Bronchial epithelial cell (primary cell): ENCODE measurements at regions not wholly inside any gene's neighbourhood (a gene's known extent, or its start where the extent isn't known, plus 50 kb on each side); places are given as distances from the start of the nearest gene placed in this dataset.

Source experiments
- DNase-seq: peaks from one replicate; pipeline ENCODE4 v3.0.0-alpha.2; 2010; ENCODE audit warnings: low read depth
- FAIRE-seq: peaks from 2 replicates; lab custom pipeline; 2011; peaks lifted over from hg19 to GRCh38; lab: Jason Lieb, UNC
- H3K27me3 ChIP-seq: 2 replicates; pipeline ENCODE4 v1.5.1; 2011; ENCODE audit warnings: low read length; ENCODE audit not compliant: control insufficient read depth, insufficient read depth
- H3K36me3 ChIP-seq: 2 replicates; pipeline ENCODE4 v1.5.1; 2011; ENCODE audit warnings: low read length; ENCODE audit not compliant: control insufficient read depth, insufficient read depth
- H3K4me3 ChIP-seq: 2 replicates; pipeline ENCODE4 v1.5.1; 2011; ENCODE audit warnings: mild to moderate bottlenecking, low read depth, low read length, control low read depth
- CTCF ChIP-seq: IDR thresholded peaks from 2 replicates; pipeline ENCODE4 v1.5.1; 2011; ENCODE audit warnings: mild to moderate bottlenecking, moderate library complexity, low read length, control low read depth, inconsistent platforms; ENCODE audit not compliant: insufficient read depth, severe bottlenecking

GRCh38 chr2:136434251-136434715, 316.3 kb upstream of the CXCR4 start:
- no peaks in the 10 kb centered on the region for H3K36me3 ChIP-seq
- FAIRE-seq, result peak; percentile 77
- H3K4me3 ChIP-seq, result no peak overlapping the region
- DNase-seq, result no peak
- no peak for TF ChIP-seq CTCF
- no peaks in the 10 kb centered on the region for H3K27me3 ChIP-seq

- TF ChIP-seq CTCF, result no peak
- DNase-seq, result no peak
- FAIRE-seq, result no peak
- H3K27me3 ChIP-seq, result no peaks in the 10 kb centered on the region
- no peaks in the 10 kb centered on the region for H3K36me3 ChIP-seq
- no peak overlapping the region for H3K4me3 ChIP-seq
These were observed 315.3 kb upstream of the CXCR4 start for GRCh38 chr2:136433261-136433660.

DNA sequence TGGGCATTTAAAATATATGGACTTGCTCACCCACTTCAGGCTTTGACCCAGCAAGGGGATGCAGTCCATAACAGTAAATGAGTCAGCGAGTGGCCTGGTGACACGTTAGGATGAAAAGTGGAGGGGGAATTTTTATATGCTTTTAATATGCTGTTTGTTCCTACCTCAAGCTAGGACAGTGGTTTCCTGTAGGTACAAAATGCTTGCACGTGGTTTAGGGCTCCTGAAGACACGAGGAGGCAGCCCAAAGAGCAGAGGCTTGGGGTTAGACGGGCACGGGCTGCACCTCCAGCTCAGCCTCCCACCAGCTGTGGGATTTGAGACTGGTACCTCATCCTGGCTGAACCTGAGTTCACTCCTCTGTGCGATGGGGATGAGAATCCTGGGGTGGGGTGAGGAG, 306.2 kb upstream of the CXCR4 start:
- Histone ChIP-seq H3K4me3 (no peak overlapping the region), H3K27me3 (no peaks in the 10 kb centered on the region), H3K36me3 (no peaks in the 10 kb centered on the region)
- FAIRE-seq, result no peak
- no peak for TF ChIP-seq CTCF
- no peak for DNase-seq

DNA sequence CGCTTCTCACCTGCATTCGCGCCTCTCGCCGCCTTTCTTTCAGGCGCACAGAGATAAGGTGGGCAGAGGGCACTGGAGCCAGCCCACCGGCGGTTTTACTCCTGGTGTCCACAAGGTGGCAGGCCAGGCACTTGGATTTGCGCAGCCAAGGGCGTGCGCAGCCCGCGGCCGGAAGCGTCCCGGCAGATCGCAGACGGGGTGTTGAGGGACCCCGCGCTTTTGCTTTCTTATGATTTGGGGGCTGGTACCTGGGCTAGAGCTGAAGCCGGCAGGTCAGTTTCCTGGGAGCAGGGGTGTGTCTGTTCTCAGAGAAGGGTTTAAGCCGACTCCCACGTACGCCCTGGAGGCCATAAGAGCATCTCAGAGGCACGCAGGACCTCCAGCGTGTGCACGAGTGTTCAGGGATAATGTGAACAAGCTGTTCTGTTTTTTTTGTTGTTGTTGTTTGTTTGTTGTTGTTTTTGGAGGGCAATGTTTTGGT, 305.6 kb upstream of the CXCR4 start:
- Histone ChIP-seq H3K36me3 (no peaks in the 10 kb centered on the region), H3K4me3 (peak overlapping the region; percentile 18), H3K27me3 (no peaks in the 10 kb centered on the region)
- peak; percentile 88 for TF ChIP-seq CTCF
- no peak for FAIRE-seq
- peak; percentile 33 for DNase-seq

DNA sequence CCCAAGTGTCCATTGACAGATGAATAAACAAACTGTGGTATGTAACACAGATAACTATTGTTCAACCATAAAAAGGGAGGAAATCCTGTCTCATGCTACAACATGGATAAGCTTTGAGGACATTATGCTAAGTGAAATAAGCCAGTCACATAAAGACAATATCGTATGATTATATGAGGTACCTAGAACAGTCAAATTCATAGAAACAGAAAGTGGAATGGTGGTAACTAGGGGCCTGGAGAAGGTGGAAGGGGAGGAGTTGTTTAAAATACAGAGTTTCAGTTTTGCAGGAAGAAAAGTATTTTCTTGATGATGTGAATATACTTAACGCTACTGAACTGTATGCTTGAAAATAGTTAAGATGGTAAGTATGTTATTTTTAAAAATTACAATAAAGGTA, 304.6 kb upstream of the CXCR4 start:
- Histone ChIP-seq H3K27me3 (no peaks in the 10 kb centered on the region), H3K36me3 (no peaks in the 10 kb centered on the region), H3K4me3 (no peak overlapping the region)
- no peak for DNase-seq
- TF ChIP-seq CTCF, result no peak
- FAIRE-seq, result no peak

DNA sequence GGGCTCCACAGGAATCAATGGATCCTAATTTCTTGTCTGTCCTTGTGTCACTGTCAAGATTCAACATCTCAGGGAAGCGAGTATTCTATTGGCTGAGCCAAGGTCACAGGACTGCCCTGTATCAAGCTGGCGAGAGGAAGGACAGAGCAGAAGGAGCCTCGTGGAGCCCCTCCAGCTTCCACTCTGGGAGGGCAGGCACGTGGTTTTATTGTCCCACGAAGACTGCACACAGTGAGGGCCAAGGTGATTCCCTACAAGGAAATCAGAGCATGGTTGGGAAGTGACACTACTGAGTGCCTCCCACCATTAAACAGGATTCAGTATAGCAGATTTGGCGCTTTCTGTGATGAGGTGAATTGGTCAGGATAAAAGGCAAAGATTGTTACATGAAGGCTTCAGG, 302.4 kb upstream of the CXCR4 start:
- FAIRE-seq, result no peak
- DNase-seq, result no peak
- no peaks in the 10 kb centered on the region for H3K27me3 ChIP-seq
- H3K4me3 ChIP-seq, result no peak overlapping the region
- H3K36me3 ChIP-seq, result no peaks in the 10 kb centered on the region
- no peak for TF ChIP-seq CTCF
